GM12878 (cell line): ENCODE measurements at regions not wholly inside any gene's neighbourhood (a gene's known extent, or its start where the extent isn't known, plus 50 kb on each side); places are given as distances from the start of the nearest gene placed in this dataset.
A peak's percentile ranks its signal among the peaks of the same experiment; 100 is the strongest.

ENCODE experiments used
- ATAC-seq: fragments of 200-7000 bp; cut with Tn5 transposase; 3 replicates; pipeline ENCODE4 v1.9.1; 2020; ENCODE audit warnings: mild to moderate bottlenecking, moderate library complexity
- BruUV-seq: library from RNA; stranded (reverse); fragments of 400-500 nt; replicated peaks from 2 replicates; lab custom pipeline; 2021; lab: Mats Ljungman, UMichigan
- CTCF ChIA-PET: fragments of 300-600 bp; sonication (Branson Sonifier 250); formaldehyde crosslinking; extraction: SDS; loops from one replicate; lab custom pipeline; 2021; ENCODE audit warnings: inconsistent platforms; lab: Yijun Ruan, JAX
- POLR2A ChIA-PET: fragments of 350-600 bp; formaldehyde crosslinking; extraction: SDS; loops from one replicate; lab custom pipeline; 2021; ENCODE audit warnings: inconsistent platforms; lab: Charles Lee
- RAD21 ChIA-PET: fragments of 300-600 bp; sonication (Branson Sonifier 250); formaldehyde crosslinking; loops from one replicate; lab custom pipeline; 2023; ENCODE audit warnings: antibody characterized with exemption; ENCODE audit not compliant: unreplicated experiment; lab: Charles Lee
- SMC1A ChIA-PET: fragments of 300-600 bp; sonication (Branson Sonifier 250); formaldehyde crosslinking; loops from one replicate; lab custom pipeline; 2023; ENCODE audit not compliant: unreplicated experiment, uncharacterized antibody; lab: Charles Lee
- DNase-seq: peaks from one replicate; pipeline ENCODE4 v3.0.0-alpha.2; 2011; ENCODE audit warnings: low read depth, low spot score
- FAIRE-seq: peaks from 3 replicates; lab custom pipeline; 2011; peaks lifted over from hg19 to GRCh38; lab: Jason Lieb, UNC
- H2AFZ ChIP-seq: 2 replicates; pipeline ENCODE4 v1.6.0; 2011; ENCODE audit warnings: low read depth, low read length, control low read depth; ENCODE audit not compliant: control insufficient read depth
- H3K27ac ChIP-seq: 2 replicates; pipeline ENCODE4 v1.5.1; 2011; ENCODE audit warnings: control low read depth; ENCODE audit not compliant: control insufficient read depth, insufficient read depth
- H3K27me3 ChIP-seq, 2 experiments: replicated peaks in 1 of 2; 2 replicates each; pipeline versions ENCODE4 v1.6.0 to v1.6.1; 2011; ENCODE audit warnings: low read length in 1 of 2; ENCODE audit not compliant: control insufficient read depth in 2 of 2, insufficient read depth in 2 of 2
- H3K36me3 ChIP-seq, 2 experiments: 2 replicates each; pipeline ENCODE4 v1.5.1; 2011; ENCODE audit warnings: low read length in 1 of 2; ENCODE audit not compliant: control insufficient read depth in 2 of 2, insufficient read depth in 2 of 2
- H3K4me1 ChIP-seq: 2 replicates; pipeline ENCODE4 v1.6.1; 2011; ENCODE audit warnings: mild to moderate bottlenecking, low read length, moderate library complexity, mixed read lengths; ENCODE audit not compliant: control insufficient read depth, insufficient read depth
- H3K4me2 ChIP-seq: 2 replicates; pipeline ENCODE4 v1.6.0; 2011; ENCODE audit warnings: control low read depth; ENCODE audit not compliant: control insufficient read depth, insufficient read depth
- H3K4me3 ChIP-seq: fragments of 200-600 bp; sonication (generic); 2 replicates; pipeline ENCODE4 v1.5.1; 2016
- H3K79me2 ChIP-seq: 2 replicates; pipeline ENCODE4 v1.6.0; 2011; ENCODE audit warnings: low read length; ENCODE audit not compliant: control insufficient read depth, insufficient read depth
- H3K9ac ChIP-seq: 2 replicates; pipeline ENCODE4 v1.8.0; 2011; ENCODE audit warnings: low read length, control low read depth, mixed read lengths; ENCODE audit not compliant: control insufficient read depth, insufficient read depth
- H3K9me3 ChIP-seq: replicated peaks from 3 replicates; pipeline ENCODE4 v1.5.1; 2011; ENCODE audit warnings: mild to moderate bottlenecking, low read length; ENCODE audit not compliant: control insufficient read depth, insufficient read depth
- H4K20me1 ChIP-seq: 2 replicates; pipeline ENCODE4 v1.6.0; 2011; ENCODE audit not compliant: control insufficient read depth, insufficient read depth
- CBFB ChIP-seq: IDR thresholded peaks from 2 replicates; pipeline ENCODE4 v1.6.1; 2016; ENCODE audit warnings: antibody characterized with exemption, low read depth
- GABPA ChIP-seq: IDR thresholded peaks from 2 replicates; pipeline ENCODE4 v1.6.1; 2014; ENCODE audit warnings: antibody characterized with exemption, low read depth, mild to moderate bottlenecking, inconsistent platforms
- HCFC1 ChIP-seq: fragments of 150-350 bp; IDR thresholded peaks from 2 replicates; pipeline ENCODE4 v1.6.1; 2014; ENCODE audit warnings: low read length
- HDAC2 ChIP-seq: fragments of 200-600 bp; sonication (generic); IDR thresholded peaks from 2 replicates; pipeline ENCODE4 v1.6.1; 2017
- HDGF ChIP-seq: fragments of 450-650 bp; IDR thresholded peaks from 2 replicates; pipeline ENCODE4 v1.6.1; 2016; ENCODE audit warnings: antibody characterized with exemption
- POLR2AphosphoS2 ChIP-seq: IDR thresholded peaks from 2 replicates; pipeline ENCODE4 v1.6.1; 2011; ENCODE audit warnings: low read depth, mild to moderate bottlenecking, low read length, improper control_type of control experiment, moderate library complexity
- SIX5 ChIP-seq: IDR thresholded peaks from 2 replicates; pipeline ENCODE4 v1.6.1; 2011; ENCODE audit warnings: mild to moderate bottlenecking, low read depth, low read length, moderate library complexity; ENCODE audit not compliant: severe bottlenecking
- SMAD1 ChIP-seq: fragments of 450-650 bp; IDR thresholded peaks from 2 replicates; pipeline ENCODE4 v1.6.1; 2018; ENCODE audit warnings: mild to moderate bottlenecking, low read depth; ENCODE audit not compliant: partially characterized antibody
- SMC3 ChIP-seq: IDR thresholded peaks from 2 replicates; pipeline ENCODE4 v1.6.1; 2011; ENCODE audit warnings: low read length, improper control_type of control experiment, borderline replicate concordance
- ZNF274 ChIP-seq: IDR thresholded peaks from one replicate; pipeline ENCODE4 v1.8.0; 2011; ENCODE audit not compliant: insufficient read length, insufficient read depth
- WGBS: methylation state at CpG from one replicate; pipeline ENCODE4 v1.1.6; 2016; ENCODE audit warnings: low lambda C conversion rate; ENCODE audit not compliant: insufficient replicate concordance, insufficient coverage; ENCODE audit errors: missing lambda C conversion rate; 5-methylcytosine and 5-hydroxymethylcytosine counted together
- in situ Hi-C: fragments of 300-500 bp; cut with MboI; formaldehyde crosslinking; loops from 9 replicates; pipeline ENCODE4 v1.14.3; 2018; ENCODE audit warnings: mixed read lengths
- intact Hi-C: fragments of 100-400 bp; cut with micrococcal nuclease; formaldehyde crosslinking; loops from one replicate; pipeline ENCODE4 v1.14.2; 2022; ENCODE audit not compliant: unreplicated experiment
- TF ChIP-seq, protein P1 (sequence below), 3 experiments: IDR thresholded peaks in 2 of 3; conservative IDR thresholded peaks in 1 of 3; 2 replicates each; pipeline ENCODE4 v1.5.1; 2011; ENCODE audit warnings: low read depth in 3 of 3, low read length in 3 of 3, mild to moderate bottlenecking in 3 of 3, control low read depth in 2 of 3, moderate library complexity in 2 of 3, inconsistent platforms in 1 of 3, mixed read lengths in 1 of 3; ENCODE audit not compliant: control insufficient read depth in 2 of 3, insufficient read depth in 1 of 3; ENCODE audit errors: extremely low read depth in 1 of 3
- TF ChIP-seq, protein P2 (sequence below): fragments of 450-650 bp; IDR thresholded peaks from 2 replicates; pipeline ENCODE4 v1.6.1; 2017; ENCODE audit warnings: antibody characterized with exemption, mild to moderate bottlenecking, moderate library complexity
- TF ChIP-seq, protein P3 (sequence below): IDR thresholded peaks from 2 replicates; pipeline ENCODE4 v1.6.1; 2011; ENCODE audit warnings: low read depth, low read length, improper control_type of control experiment, borderline replicate concordance

DNA sequence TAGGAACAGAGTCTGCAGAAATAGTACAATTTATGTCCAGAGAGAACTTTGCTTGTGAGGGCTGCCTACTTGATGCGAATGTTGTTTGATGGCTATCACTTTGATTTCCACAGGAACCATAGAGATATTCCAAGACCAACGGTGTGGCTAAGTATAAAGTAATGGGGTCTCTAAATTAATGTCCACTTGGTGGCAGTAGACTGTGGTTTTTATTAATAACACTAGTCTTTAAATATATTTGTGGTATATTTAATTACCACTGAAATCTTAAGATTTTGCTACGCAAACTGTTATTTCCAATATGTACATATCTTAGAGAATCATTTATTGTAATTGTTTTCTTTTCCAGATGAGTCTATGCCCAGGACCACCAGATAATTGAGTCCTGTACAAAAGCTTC is 647.9 kb downstream of the PLA2G4A start:
- ATAC-seq (peak; percentile 44), DNase-seq (no peak), FAIRE-seq (no peak)
- Histone ChIP-seq H3K9ac (no peak overlapping the region), H3K79me2 (no peaks in the 10 kb centered on the region), H2AFZ (no peak overlapping the region), H3K4me3 (no peak overlapping the region), H3K27me3 (no peaks in the 10 kb centered on the region), H3K27ac (no peak overlapping the region), H4K20me1 (no peaks in the 10 kb centered on the region)
- BruUV-seq, result no TSS peak
- ChIA-PET CTCF (no interaction called here), RAD21 (no interaction called here), POLR2A (no interaction called here), SMC1A (interaction anchor here (1.3 kb wide), 1 partner anchor 85 kb away, joined by 3 read pairs; no protein-coding TSS in a partner anchor)
- intact Hi-C loops (no loop called here), in situ Hi-C loops (no loop called here)
- 44% methylated on average over 3 of the region's 3 CpGs for WGBS
- TF ChIP-seq SMC3 (no peak), HDGF (no peak), ZNF274 (no peak)
- TF ChIP-seq, protein P1, sequence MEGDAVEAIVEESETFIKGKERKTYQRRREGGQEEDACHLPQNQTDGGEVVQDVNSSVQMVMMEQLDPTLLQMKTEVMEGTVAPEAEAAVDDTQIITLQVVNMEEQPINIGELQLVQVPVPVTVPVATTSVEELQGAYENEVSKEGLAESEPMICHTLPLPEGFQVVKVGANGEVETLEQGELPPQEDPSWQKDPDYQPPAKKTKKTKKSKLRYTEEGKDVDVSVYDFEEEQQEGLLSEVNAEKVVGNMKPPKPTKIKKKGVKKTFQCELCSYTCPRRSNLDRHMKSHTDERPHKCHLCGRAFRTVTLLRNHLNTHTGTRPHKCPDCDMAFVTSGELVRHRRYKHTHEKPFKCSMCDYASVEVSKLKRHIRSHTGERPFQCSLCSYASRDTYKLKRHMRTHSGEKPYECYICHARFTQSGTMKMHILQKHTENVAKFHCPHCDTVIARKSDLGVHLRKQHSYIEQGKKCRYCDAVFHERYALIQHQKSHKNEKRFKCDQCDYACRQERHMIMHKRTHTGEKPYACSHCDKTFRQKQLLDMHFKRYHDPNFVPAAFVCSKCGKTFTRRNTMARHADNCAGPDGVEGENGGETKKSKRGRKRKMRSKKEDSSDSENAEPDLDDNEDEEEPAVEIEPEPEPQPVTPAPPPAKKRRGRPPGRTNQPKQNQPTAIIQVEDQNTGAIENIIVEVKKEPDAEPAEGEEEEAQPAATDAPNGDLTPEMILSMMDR (IDR thresholded peaks at IDR 0.05 in 2 of 3, conservative IDR thresholded peaks at IDR 0.05 in 1 of 3; ENCODE audit: control insufficient read depth in 2 of 3, extremely low read depth in 1 of 3, insufficient read depth in 1 of 3, low read depth in 3 of 3, low read length in 3 of 3), result peak in 1 of 3 experiments; percentile 13; a peak in 1 of 6 replicates
- TF ChIP-seq, all 136 proteins: peak for 1
- H3K4me2 ChIP-seq, result no peak overlapping the region
- H3K4me1 ChIP-seq, result no peaks in the 10 kb centered on the region
- no peaks in the 10 kb centered on the region for H3K9me3 ChIP-seq
- H3K36me3 ChIP-seq, result no peaks in the 10 kb centered on the region

DNA sequence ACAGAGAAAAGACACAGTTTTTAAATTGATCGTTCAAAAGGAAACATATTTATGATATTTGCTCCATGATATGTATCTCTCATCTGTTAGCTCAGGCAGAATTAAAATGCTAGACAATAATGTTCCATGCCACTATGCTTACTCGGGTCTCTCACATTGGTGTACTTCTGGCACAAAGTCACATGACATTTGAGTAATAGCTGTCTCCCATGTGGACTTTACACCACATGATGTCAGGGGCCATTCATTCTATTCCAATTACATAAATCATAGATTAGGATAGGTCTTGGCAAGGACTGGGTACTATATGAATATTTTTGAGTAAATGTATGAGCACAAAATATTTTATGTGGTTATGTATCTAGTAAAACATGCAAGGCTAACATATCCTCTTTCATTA is 648.4 kb downstream of the PLA2G4A start:
- no peaks in the 10 kb centered on the region for H3K36me3 ChIP-seq
- H4K20me1 ChIP-seq, result no peaks in the 10 kb centered on the region
- CTCF ChIA-PET, result interaction anchor here (0.9 kb wide), 1 partner anchor 8 kb away, joined by 3 read pairs; no protein-coding TSS in a partner anchor
- in situ Hi-C loops (no loop called here), intact Hi-C loops (no loop called here)
- no peaks in the 10 kb centered on the region for H3K9me3 ChIP-seq
- H3K4me2 ChIP-seq, result no peak overlapping the region
- SMC1A ChIA-PET, result interaction anchor here (1.0 to 1.3 kb wide), 2 partner anchors 13 to 85 kb away, joined by 3 read pairs; no protein-coding TSS in a partner anchor
- 30% methylated on average over 2 of the region's 2 CpGs for WGBS
- POLR2A ChIA-PET, result no interaction called here
- H3K4me1 ChIP-seq, result no peaks in the 10 kb centered on the region
- BruUV-seq, result no TSS peak
- ATAC-seq, result no peak
- H2AFZ ChIP-seq, result no peak overlapping the region
- H3K4me3 ChIP-seq, result no peak overlapping the region
- no peak for FAIRE-seq
- no peaks in the 10 kb centered on the region for H3K79me2 ChIP-seq
- no peak overlapping the region for H3K27ac ChIP-seq
- RAD21 ChIA-PET, result no interaction called here
- H3K27me3 ChIP-seq, result no peaks in the 10 kb centered on the region
- no peak overlapping the region for H3K9ac ChIP-seq
- DNase-seq, result no peak
- TF ChIP-seq, protein P2, sequence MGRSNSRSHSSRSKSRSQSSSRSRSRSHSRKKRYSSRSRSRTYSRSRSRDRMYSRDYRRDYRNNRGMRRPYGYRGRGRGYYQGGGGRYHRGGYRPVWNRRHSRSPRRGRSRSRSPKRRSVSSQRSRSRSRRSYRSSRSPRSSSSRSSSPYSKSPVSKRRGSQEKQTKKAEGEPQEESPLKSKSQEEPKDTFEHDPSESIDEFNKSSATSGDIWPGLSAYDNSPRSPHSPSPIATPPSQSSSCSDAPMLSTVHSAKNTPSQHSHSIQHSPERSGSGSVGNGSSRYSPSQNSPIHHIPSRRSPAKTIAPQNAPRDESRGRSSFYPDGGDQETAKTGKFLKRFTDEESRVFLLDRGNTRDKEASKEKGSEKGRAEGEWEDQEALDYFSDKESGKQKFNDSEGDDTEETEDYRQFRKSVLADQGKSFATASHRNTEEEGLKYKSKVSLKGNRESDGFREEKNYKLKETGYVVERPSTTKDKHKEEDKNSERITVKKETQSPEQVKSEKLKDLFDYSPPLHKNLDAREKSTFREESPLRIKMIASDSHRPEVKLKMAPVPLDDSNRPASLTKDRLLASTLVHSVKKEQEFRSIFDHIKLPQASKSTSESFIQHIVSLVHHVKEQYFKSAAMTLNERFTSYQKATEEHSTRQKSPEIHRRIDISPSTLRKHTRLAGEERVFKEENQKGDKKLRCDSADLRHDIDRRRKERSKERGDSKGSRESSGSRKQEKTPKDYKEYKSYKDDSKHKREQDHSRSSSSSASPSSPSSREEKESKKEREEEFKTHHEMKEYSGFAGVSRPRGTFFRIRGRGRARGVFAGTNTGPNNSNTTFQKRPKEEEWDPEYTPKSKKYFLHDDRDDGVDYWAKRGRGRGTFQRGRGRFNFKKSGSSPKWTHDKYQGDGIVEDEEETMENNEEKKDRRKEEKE, result no peak
- TF ChIP-seq POLR2AphosphoS2 (no peak), HCFC1 (no peak), GABPA (no peak), HDAC2 (no peak), SMAD1 (no peak), SIX5 (no peak), CBFB (no peak)
- TF ChIP-seq, protein P3, sequence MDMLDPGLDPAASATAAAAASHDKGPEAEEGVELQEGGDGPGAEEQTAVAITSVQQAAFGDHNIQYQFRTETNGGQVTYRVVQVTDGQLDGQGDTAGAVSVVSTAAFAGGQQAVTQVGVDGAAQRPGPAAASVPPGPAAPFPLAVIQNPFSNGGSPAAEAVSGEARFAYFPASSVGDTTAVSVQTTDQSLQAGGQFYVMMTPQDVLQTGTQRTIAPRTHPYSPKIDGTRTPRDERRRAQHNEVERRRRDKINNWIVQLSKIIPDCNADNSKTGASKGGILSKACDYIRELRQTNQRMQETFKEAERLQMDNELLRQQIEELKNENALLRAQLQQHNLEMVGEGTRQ, result no peak
